Cardiac muscle cell (in vitro differentiated cells and primary cell): ENCODE measurements at regions not wholly inside any gene's neighbourhood (a gene's known extent, or its start where the extent isn't known, plus 50 kb on each side); places are given as distances from the start of the nearest gene placed in this dataset.

ENCODE experiments used
- DNase-seq, 2 donors: peaks; one replicate each; pipeline versions ENCODE4 v3.0.0 to v3.0.0-alpha.2; 2010 to 2017; ENCODE audit warnings: low read depth in 1 of 2, low spot score in 1 of 2
- H3K27ac ChIP-seq: fragments of 200-600 bp; sonication (generic); 2 replicates; pipeline ENCODE4 v1.5.1; 2016
- H3K27me3 ChIP-seq: fragments of 200-600 bp; sonication (generic); 2 replicates; pipeline ENCODE4 v1.6.0; 2016; ENCODE audit warnings: control low read depth
- H3K36me3 ChIP-seq: fragments of 200-600 bp; sonication (generic); 2 replicates; pipeline ENCODE4 v1.5.1; 2016; ENCODE audit warnings: control low read depth
- H3K4me1 ChIP-seq: fragments of 200-600 bp; sonication (generic); 2 replicates; pipeline ENCODE4 v1.8.1; 2017; ENCODE audit warnings: low read depth, mild to moderate bottlenecking, mixed run types
- H3K4me3 ChIP-seq: fragments of 200-600 bp; sonication (generic); 2 replicates; pipeline ENCODE4 v1.5.1; 2016; ENCODE audit warnings: mild to moderate bottlenecking
- H3K9me3 ChIP-seq: fragments of 200-600 bp; sonication (generic); 2 replicates; pipeline ENCODE4 v1.5.1; 2017; ENCODE audit warnings: low read depth, mild to moderate bottlenecking, control low read depth
- TF ChIP-seq, protein P1 (sequence below): IDR thresholded peaks from 2 replicates; pipeline ENCODE4 v1.5.1; 2012; ENCODE audit warnings: low read depth, mild to moderate bottlenecking, low read length

DNA sequence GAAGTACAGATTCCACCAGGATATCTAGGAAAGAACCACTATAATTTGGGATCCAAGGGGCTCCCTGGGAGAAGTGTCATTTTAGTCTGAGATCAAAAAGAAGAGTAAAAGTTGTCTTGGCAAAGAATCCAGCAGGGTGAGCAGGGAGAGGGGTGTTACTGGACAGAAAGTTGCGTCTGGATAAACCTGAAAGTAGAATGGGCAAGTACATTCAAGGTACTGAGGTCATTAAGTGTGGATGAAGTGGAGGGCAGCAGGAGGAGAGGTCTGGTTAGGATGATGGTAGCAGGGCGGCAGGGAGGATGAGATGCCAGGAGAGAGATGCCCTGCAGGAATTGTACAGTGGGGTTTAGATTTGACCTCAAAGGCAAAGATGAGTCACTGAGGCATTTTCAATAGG lies 253.3 kb downstream of the KLF13 start:
- TF ChIP-seq, protein P1, sequence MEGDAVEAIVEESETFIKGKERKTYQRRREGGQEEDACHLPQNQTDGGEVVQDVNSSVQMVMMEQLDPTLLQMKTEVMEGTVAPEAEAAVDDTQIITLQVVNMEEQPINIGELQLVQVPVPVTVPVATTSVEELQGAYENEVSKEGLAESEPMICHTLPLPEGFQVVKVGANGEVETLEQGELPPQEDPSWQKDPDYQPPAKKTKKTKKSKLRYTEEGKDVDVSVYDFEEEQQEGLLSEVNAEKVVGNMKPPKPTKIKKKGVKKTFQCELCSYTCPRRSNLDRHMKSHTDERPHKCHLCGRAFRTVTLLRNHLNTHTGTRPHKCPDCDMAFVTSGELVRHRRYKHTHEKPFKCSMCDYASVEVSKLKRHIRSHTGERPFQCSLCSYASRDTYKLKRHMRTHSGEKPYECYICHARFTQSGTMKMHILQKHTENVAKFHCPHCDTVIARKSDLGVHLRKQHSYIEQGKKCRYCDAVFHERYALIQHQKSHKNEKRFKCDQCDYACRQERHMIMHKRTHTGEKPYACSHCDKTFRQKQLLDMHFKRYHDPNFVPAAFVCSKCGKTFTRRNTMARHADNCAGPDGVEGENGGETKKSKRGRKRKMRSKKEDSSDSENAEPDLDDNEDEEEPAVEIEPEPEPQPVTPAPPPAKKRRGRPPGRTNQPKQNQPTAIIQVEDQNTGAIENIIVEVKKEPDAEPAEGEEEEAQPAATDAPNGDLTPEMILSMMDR = no peak
- H3K9me3 ChIP-seq = no peaks in the 10 kb centered on the region
- no peaks in the 10 kb centered on the region for H3K36me3 ChIP-seq
- no peak overlapping the region for H3K4me3 ChIP-seq
- H3K4me1 ChIP-seq = peaks cover 24% of the 10 kb centered on the region
- no peak for DNase-seq
- H3K27me3 ChIP-seq = no peaks in the 10 kb centered on the region
- H3K27ac ChIP-seq = no peak overlapping the region

DNA sequence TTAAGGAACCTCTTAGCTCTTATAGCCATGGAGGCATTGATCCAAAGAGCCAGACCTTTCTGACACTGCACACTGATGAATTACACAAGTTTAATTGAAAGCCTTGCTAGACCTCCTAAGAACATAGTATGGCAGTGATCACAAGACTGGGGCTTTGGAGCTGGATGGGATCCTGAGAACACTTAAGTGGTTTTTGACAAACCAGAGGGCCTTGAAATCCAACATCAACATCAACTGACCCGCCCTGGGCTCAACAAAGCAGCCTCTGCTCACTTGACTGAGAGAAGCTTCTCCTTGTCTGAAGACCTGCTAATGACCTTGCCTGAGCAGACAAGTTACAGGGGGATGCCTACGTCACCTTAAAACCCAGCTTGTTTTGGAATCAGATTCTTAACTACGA lies 257.6 kb downstream of the KLF13 start:
- Histone ChIP-seq H3K27ac (no peak overlapping the region), H3K9me3 (no peaks in the 10 kb centered on the region), H3K27me3 (no peaks in the 10 kb centered on the region), H3K36me3 (no peaks in the 10 kb centered on the region), H3K4me3 (no peak overlapping the region), H3K4me1 (no peaks in the 10 kb centered on the region)
- no peak for DNase-seq
- TF ChIP-seq, protein P1 = no peak

- TF ChIP-seq, protein P1 = no peak
- DNase-seq = no peak
- Histone ChIP-seq H3K27me3 (no peaks in the 10 kb centered on the region), H3K9me3 (no peaks in the 10 kb centered on the region), H3K4me1 (no peaks in the 10 kb centered on the region), H3K4me3 (no peak overlapping the region), H3K36me3 (no peaks in the 10 kb centered on the region), H3K27ac (no peak overlapping the region)
Measured at GRCh38 chr15:31585240-31585639, 258.6 kb downstream of the KLF13 start.

GRCh38 chr15:31586841-31587240 lies 260.2 kb downstream of the KLF13 start:
- TF ChIP-seq, protein P1 = no peak
- no peaks in the 10 kb centered on the region for H3K27me3 ChIP-seq
- no peaks in the 10 kb centered on the region for H3K4me1 ChIP-seq
- DNase-seq = no peak
- H3K4me3 ChIP-seq = no peak overlapping the region
- no peaks in the 10 kb centered on the region for H3K36me3 ChIP-seq
- H3K27ac ChIP-seq = no peak overlapping the region
- no peaks in the 10 kb centered on the region for H3K9me3 ChIP-seq

- no peaks in the 10 kb centered on the region for H3K27me3 ChIP-seq
- no peaks in the 10 kb centered on the region for H3K4me1 ChIP-seq
- no peaks in the 10 kb centered on the region for H3K9me3 ChIP-seq
- H3K36me3 ChIP-seq = no peaks in the 10 kb centered on the region
- no peak overlapping the region for H3K4me3 ChIP-seq
- DNase-seq = no peak
- TF ChIP-seq, protein P1 = no peak
- no peak overlapping the region for H3K27ac ChIP-seq
Measured at GRCh38 chr15:31587583-31587982, 260.9 kb downstream of the KLF13 start.

DNA sequence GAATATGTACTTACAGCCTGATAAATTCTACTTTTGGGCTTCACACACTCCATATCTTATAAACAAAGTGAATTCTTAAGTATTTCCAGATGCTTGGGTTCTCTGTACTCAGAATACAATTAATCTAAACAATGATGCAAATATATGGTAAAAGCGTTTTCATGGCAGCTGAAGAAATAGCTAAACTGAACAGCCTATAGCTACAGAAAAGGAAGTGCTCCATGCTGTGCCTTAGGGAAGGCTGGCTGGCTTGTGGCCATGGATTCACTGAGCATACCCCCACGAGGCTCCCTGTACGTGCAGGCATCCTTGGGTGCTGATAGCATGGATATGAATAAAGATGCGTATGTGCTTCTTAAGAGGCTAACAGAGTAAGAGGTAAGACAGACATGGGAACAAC lies 264.0 kb downstream of the KLF13 start:
- H3K27me3 ChIP-seq = no peaks in the 10 kb centered on the region
- H3K4me1 ChIP-seq = no peaks in the 10 kb centered on the region
- TF ChIP-seq, protein P1 = no peak
- no peak overlapping the region for H3K27ac ChIP-seq
- no peaks in the 10 kb centered on the region for H3K36me3 ChIP-seq
- DNase-seq = no peak
- H3K4me3 ChIP-seq = no peak overlapping the region
- no peaks in the 10 kb centered on the region for H3K9me3 ChIP-seq
